HepG2 (cell line): ENCODE measurements at regions not wholly inside any gene's neighbourhood (a gene's known extent, or its start where the extent isn't known, plus 50 kb on each side); places are given as distances from the start of the nearest gene placed in this dataset.

Experiments used
- ATAC-seq: fragments of 200-7000 bp; cut with Tn5 transposase; 3 replicates; pipeline ENCODE4 v1.9.1; 2020; ENCODE audit warnings: mild to moderate bottlenecking, moderate library complexity
- BruUV-seq: library from RNA; stranded (reverse); fragments of 400-500 nt; replicated peaks from 2 replicates; lab custom pipeline; 2021; lab: Mats Ljungman, UMichigan
- CTCF ChIA-PET: fragments of 300-600 bp; formaldehyde crosslinking; extraction: SDS; loops from one replicate; lab custom pipeline; 2021; ENCODE audit warnings: low total read pairs, inconsistent platforms, low intra/inter-chr PET ratio; lab: Yijun Ruan, JAX
- POLR2A ChIA-PET: fragments of 350-600 bp; sonication (Branson Sonifier 250); formaldehyde crosslinking; loops from one replicate; lab custom pipeline; 2020; ENCODE audit warnings: antibody characterized with exemption, inconsistent platforms; lab: Yijun Ruan, JAX
- DNase-seq: peaks from one replicate; pipeline ENCODE4 v3.0.0-alpha.2; 2015; ENCODE audit warnings: low spot score
- FAIRE-seq: peaks from 3 replicates; lab custom pipeline; 2011; peaks lifted over from hg19 to GRCh38; lab: Jason Lieb, UNC
- H2AFZ ChIP-seq: one replicate; pipeline ENCODE4 v1.6.1; 2011; ENCODE audit warnings: low read length, inconsistent platforms
- H3K27ac ChIP-seq: fragments of 300-600 bp; 3 replicates; pipeline ENCODE4 v1.8.0; 2011; ENCODE audit warnings: mixed run types, mild to moderate bottlenecking, mixed read lengths, low read length, inconsistent platforms; ENCODE audit not compliant: insufficient read depth; ENCODE audit errors: extremely low read length
- H3K27me3 ChIP-seq, 2 experiments: fragments of 200-600 bp in 1 of 2; 2 replicates in 1 of 2; 3 replicates in 1 of 2; pipeline versions ENCODE4 v1.6.0 to v1.8.0; 2011; ENCODE audit warnings: low read length in 2 of 2, mild to moderate bottlenecking in 2 of 2, moderate library complexity in 2 of 2, inconsistent platforms in 1 of 2; ENCODE audit not compliant: insufficient read depth in 2 of 2, control insufficient read depth in 1 of 2
- H3K36me3 ChIP-seq, 2 experiments: fragments of 200-600 bp in 1 of 2; replicated peaks in 1 of 2; 2 replicates in 1 of 2; 3 replicates in 1 of 2; pipeline versions ENCODE4 v1.5.1 to v1.8.0; 2011; ENCODE audit warnings: low read length in 2 of 2, inconsistent platforms in 1 of 2; ENCODE audit not compliant: insufficient read depth in 2 of 2, control insufficient read depth in 1 of 2
- H3K4me1 ChIP-seq: 2 replicates; pipeline ENCODE4 v1.5.1; 2012; ENCODE audit warnings: low read length, inconsistent platforms; ENCODE audit not compliant: insufficient read depth
- H3K4me2 ChIP-seq: 2 replicates; pipeline ENCODE4 v1.6.0; 2011; ENCODE audit warnings: low read depth, low read length, inconsistent platforms
- H3K4me3 ChIP-seq, 3 experiments: fragments of 200-600 bp in 1 of 3; sonication (generic), shearing (Covaris generic) in 1 of 3; replicated peaks in 1 of 3; 2 replicates each; pipeline ENCODE4 v1.5.1; 2011 to 2016; ENCODE audit warnings: low read length in 3 of 3, inconsistent platforms in 2 of 3, low read depth in 2 of 3, mild to moderate bottlenecking in 2 of 3, control low read depth in 1 of 3, mixed read lengths in 1 of 3; ENCODE audit not compliant: insufficient read depth in 1 of 3
- H3K79me2 ChIP-seq: one replicate; pipeline ENCODE4 v1.6.1; 2011; ENCODE audit warnings: low read length, inconsistent platforms; ENCODE audit not compliant: insufficient read depth
- H3K9ac ChIP-seq: 2 replicates; pipeline ENCODE4 v1.6.0; 2011; ENCODE audit warnings: mild to moderate bottlenecking, low read depth, low read length, inconsistent platforms; ENCODE audit not compliant: insufficient read depth
- H3K9me3 ChIP-seq: 2 replicates; pipeline ENCODE4 v1.5.1; 2012; ENCODE audit warnings: mild to moderate bottlenecking, low read length
- H4K20me1 ChIP-seq: 2 replicates; pipeline ENCODE4 v1.6.0; 2011; ENCODE audit warnings: inconsistent platforms, mild to moderate bottlenecking, low read length, moderate library complexity; ENCODE audit not compliant: insufficient read depth
- HOXA7 ChIP-seq: sonication (generic); formaldehyde crosslinking; IDR thresholded peaks from 2 replicates; pipeline ENCODE4 v1.8.1; 2022; ENCODE audit warnings: mild to moderate bottlenecking, missing genetic modification reagents, moderate library complexity
- LBX2 ChIP-seq: sonication (generic); formaldehyde crosslinking; IDR thresholded peaks from 2 replicates; pipeline ENCODE4 v1.5.0; 2020; ENCODE audit warnings: missing genetic modification reagents, mild to moderate bottlenecking, borderline replicate concordance
- SMAD1 ChIP-seq: sonication (generic); formaldehyde crosslinking; IDR thresholded peaks from 2 replicates; pipeline ENCODE4 v1.4.0; 2020; ENCODE audit warnings: missing genetic modification reagents, low read depth, mild to moderate bottlenecking, borderline replicate concordance
- SP4 ChIP-seq: sonication (generic); formaldehyde crosslinking; IDR thresholded peaks from 2 replicates; pipeline ENCODE4 v1.8.1; 2023; ENCODE audit warnings: mild to moderate bottlenecking, missing genetic modification reagents
- ZBTB46 ChIP-seq: sonication (generic); formaldehyde crosslinking; IDR thresholded peaks from 2 replicates; pipeline ENCODE4 v1.4.0; 2020; ENCODE audit warnings: mild to moderate bottlenecking, missing genetic modification reagents, borderline replicate concordance
- ZC3H13 ChIP-seq: sonication (generic); formaldehyde crosslinking; IDR thresholded peaks from 2 replicates; pipeline ENCODE4 v1.8.1; 2023; ENCODE audit warnings: mild to moderate bottlenecking, missing genetic modification reagents, moderate library complexity
- ZNF44 ChIP-seq: sonication (generic); formaldehyde crosslinking; IDR thresholded peaks from 2 replicates; pipeline ENCODE4 v1.5.1; 2020; ENCODE audit warnings: mild to moderate bottlenecking, missing genetic modification reagents
- ZNF577 ChIP-seq: sonication (generic); formaldehyde crosslinking; IDR thresholded peaks from 2 replicates; pipeline ENCODE4 v1.4.0; 2020; ENCODE audit warnings: mild to moderate bottlenecking, low read depth, missing genetic modification reagents, borderline replicate concordance
- ZNF615 ChIP-seq: sonication (generic); formaldehyde crosslinking; IDR thresholded peaks from 2 replicates; pipeline ENCODE4 v1.5.0; 2020; ENCODE audit warnings: mild to moderate bottlenecking, missing genetic modification reagents, borderline replicate concordance
- ZNF619 ChIP-seq: sonication (generic); formaldehyde crosslinking; IDR thresholded peaks from 2 replicates; pipeline ENCODE4 v1.4.0; 2020; ENCODE audit warnings: mild to moderate bottlenecking, missing genetic modification reagents
- ZNF75D ChIP-seq: sonication (generic); formaldehyde crosslinking; IDR thresholded peaks from 2 replicates; pipeline ENCODE4 v1.8.1; 2023; ENCODE audit warnings: missing genetic modification reagents, mild to moderate bottlenecking, borderline replicate concordance
- ZNF775 ChIP-seq: sonication (generic); formaldehyde crosslinking; IDR thresholded peaks from 2 replicates; pipeline ENCODE4 v1.4.0; 2020; ENCODE audit warnings: missing genetic modification reagents, mild to moderate bottlenecking, moderate library complexity, borderline replicate concordance
- ZSCAN25 ChIP-seq: sonication (generic); formaldehyde crosslinking; IDR thresholded peaks from 2 replicates; pipeline ENCODE4 v1.8.0; 2022; ENCODE audit warnings: mild to moderate bottlenecking, missing genetic modification reagents
- WGBS: methylation state at CpG from one replicate; pipeline ENCODE4 v1.1.6; 2017; ENCODE audit warnings: low lambda C conversion rate; 5-methylcytosine and 5-hydroxymethylcytosine counted together
- in situ Hi-C: cut with HindIII; loops from 2 replicates; pipeline ENCODE4 v1.10.0; 2017; ENCODE audit warnings: low pct_unique_long_range_greater_than_20kb; ENCODE audit not compliant: extremely low pct_ligation_motif_present
- intact Hi-C: fragments of 100-400 bp; cut with micrococcal nuclease; formaldehyde crosslinking; loops from one replicate; pipeline ENCODE4 v1.10.0; 2022; ENCODE audit not compliant: unreplicated experiment
- TF ChIP-seq, protein P1 (sequence below): sonication (generic); formaldehyde crosslinking; IDR thresholded peaks from 2 replicates; pipeline ENCODE4 v1.4.0; 2020; ENCODE audit warnings: mild to moderate bottlenecking, missing genetic modification reagents
- TF ChIP-seq, protein P2 (sequence below): sonication (generic); formaldehyde crosslinking; IDR thresholded peaks from 2 replicates; pipeline ENCODE4 v1.8.0; 2022; ENCODE audit warnings: missing genetic modification reagents, mild to moderate bottlenecking, borderline replicate concordance

DNA sequence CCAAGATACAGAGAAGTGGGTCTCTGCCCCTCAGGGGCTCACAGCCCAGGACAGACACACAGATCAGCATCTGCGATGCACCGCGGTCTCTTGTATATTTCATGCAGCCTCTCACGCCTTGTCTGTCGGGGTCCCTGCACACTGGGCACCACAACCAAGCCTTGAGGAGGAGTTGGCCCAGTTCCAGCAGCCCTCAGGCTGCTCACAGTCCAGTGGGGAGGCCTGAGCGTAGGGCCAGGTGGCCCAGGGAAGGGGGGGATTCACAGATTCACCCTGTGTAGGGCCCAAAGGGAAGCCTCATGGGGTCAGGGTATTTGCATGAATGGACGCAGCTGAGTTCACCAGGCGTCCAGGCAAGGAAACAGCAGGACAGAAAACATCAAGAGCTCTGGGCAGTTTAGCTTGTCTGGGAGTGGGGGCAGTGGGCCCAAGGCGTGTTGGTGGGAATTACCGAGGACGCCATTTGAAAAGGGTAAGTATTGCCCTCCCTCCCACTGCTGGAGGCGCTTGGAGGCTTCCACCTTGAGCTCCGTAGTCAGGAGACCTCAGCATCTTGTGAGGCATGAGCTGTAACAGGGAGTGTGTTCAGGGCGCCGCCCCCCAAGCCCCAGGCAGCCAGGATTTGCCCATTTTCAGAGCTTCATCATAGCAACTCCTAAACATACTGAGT, 129.1 kb upstream of the CHST15 start (continued):
- TF ChIP-seq ZC3H13 (CRISPR knock-in tag) (no peak), ZNF577 (no peak), ZBTB46 (CRISPR knock-in tag) (no peak), HOXA7 (no peak), ZNF615 (CRISPR knock-in tag) (no peak)
- TF ChIP-seq, protein P1, sequence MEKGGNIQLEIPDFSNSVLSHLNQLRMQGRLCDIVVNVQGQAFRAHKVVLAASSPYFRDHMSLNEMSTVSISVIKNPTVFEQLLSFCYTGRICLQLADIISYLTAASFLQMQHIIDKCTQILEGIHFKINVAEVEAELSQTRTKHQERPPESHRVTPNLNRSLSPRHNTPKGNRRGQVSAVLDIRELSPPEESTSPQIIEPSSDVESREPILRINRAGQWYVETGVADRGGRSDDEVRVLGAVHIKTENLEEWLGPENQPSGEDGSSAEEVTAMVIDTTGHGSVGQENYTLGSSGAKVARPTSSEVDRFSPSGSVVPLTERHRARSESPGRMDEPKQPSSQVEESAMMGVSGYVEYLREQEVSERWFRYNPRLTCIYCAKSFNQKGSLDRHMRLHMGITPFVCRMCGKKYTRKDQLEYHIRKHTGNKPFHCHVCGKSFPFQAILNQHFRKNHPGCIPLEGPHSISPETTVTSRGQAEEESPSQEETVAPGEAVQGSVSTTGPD = no peak

- H3K27me3 ChIP-seq = peaks cover 1 to 34% of the 10 kb centered on the region in 2 experiments; a peak in 3 of 5 replicates
- no peak overlapping the region for H3K4me2 ChIP-seq
- no peak overlapping the region for H3K9ac ChIP-seq
- no peaks in the 10 kb centered on the region for H3K79me2 ChIP-seq
- in situ Hi-C loops (no loop called here), intact Hi-C loops (no loop called here)
- CTCF ChIA-PET = no interaction called here
- H3K4me1 ChIP-seq = no peaks in the 10 kb centered on the region
- 63% methylated on average over 14 of the region's 22 CpGs for WGBS
- no peak overlapping the region for H3K27ac ChIP-seq
- peaks cover 5% of the 10 kb centered on the region for H3K9me3 ChIP-seq
- POLR2A ChIA-PET = no interaction called here
- no peaks in the 10 kb centered on the region for H4K20me1 ChIP-seq
- no peak overlapping the region for H3K4me3 ChIP-seq
- TF ChIP-seq, protein P2, sequence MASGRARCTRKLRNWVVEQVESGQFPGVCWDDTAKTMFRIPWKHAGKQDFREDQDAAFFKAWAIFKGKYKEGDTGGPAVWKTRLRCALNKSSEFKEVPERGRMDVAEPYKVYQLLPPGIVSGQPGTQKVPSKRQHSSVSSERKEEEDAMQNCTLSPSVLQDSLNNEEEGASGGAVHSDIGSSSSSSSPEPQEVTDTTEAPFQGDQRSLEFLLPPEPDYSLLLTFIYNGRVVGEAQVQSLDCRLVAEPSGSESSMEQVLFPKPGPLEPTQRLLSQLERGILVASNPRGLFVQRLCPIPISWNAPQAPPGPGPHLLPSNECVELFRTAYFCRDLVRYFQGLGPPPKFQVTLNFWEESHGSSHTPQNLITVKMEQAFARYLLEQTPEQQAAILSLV (CRISPR knock-in tag) = no peak
- TF ChIP-seq ZNF44 (CRISPR knock-in tag) = no peak
- no peak for TF ChIP-seq ZNF775 (CRISPR knock-in tag)
- TF ChIP-seq ZNF619 (CRISPR knock-in tag) = no peak
- no peak for TF ChIP-seq ZNF75D (CRISPR knock-in tag)
- no peak for TF ChIP-seq SP4
- TF ChIP-seq ZSCAN25 (CRISPR knock-in tag) = no peak
- no peak for TF ChIP-seq LBX2 (CRISPR knock-in tag)
- TF ChIP-seq SMAD1 = no peak
- no peaks in the 10 kb centered on the region for H3K36me3 ChIP-seq
- ATAC-seq = no peak
- no peak for DNase-seq
- no peak overlapping the region for H2AFZ ChIP-seq
- no peak for FAIRE-seq
- no TSS peak for BruUV-seq
These were observed 128.2 kb upstream of the CHST15 start for GRCh38 chr10:124221356-124222317.
